Osteocyte (in vitro differentiated cells): ENCODE measurements at regions not wholly inside any gene's neighbourhood (a gene's known extent, or its start where the extent isn't known, plus 50 kb on each side); places are given as distances from the start of the nearest gene placed in this dataset.

Source experiments
- DNase-seq: peaks from one replicate; pipeline ENCODE4 v3.0.0; 2021; ENCODE audit warnings: mixed read lengths; ENCODE audit not compliant: unreplicated experiment; ENCODE audit errors: extremely low spot score
- H3K27ac Mint-ChIP-seq: one replicate; pipeline ENCODE4 v1.8.0; 2021; ENCODE audit warnings: mild to moderate bottlenecking, mixed read lengths; ENCODE audit not compliant: unreplicated experiment
- H3K27me3 Mint-ChIP-seq: one replicate; pipeline ENCODE4 v1.8.0; 2021; ENCODE audit warnings: mixed read lengths; ENCODE audit not compliant: unreplicated experiment
- H3K36me3 Mint-ChIP-seq: one replicate; pipeline ENCODE4 v1.8.0; 2021; ENCODE audit warnings: mixed read lengths; ENCODE audit not compliant: unreplicated experiment
- H3K4me1 Mint-ChIP-seq: one replicate; pipeline ENCODE4 v1.8.0; 2021; ENCODE audit warnings: mixed read lengths; ENCODE audit not compliant: unreplicated experiment
- H3K4me3 Mint-ChIP-seq: one replicate; pipeline ENCODE4 v1.8.0; 2021; ENCODE audit warnings: mild to moderate bottlenecking, moderate library complexity, mixed read lengths; ENCODE audit not compliant: unreplicated experiment
- H3K9me3 Mint-ChIP-seq: one replicate; pipeline ENCODE4 v1.8.0; 2021; ENCODE audit warnings: mixed read lengths; ENCODE audit not compliant: unreplicated experiment
- TF ChIP-seq, protein P1 (sequence below): fragments of 200-600 bp; sonication (generic); IDR thresholded peaks from 2 replicates; pipeline ENCODE4 v1.5.0; 2021; ENCODE audit warnings: antibody characterized with exemption, mild to moderate bottlenecking, moderate library complexity

DNA sequence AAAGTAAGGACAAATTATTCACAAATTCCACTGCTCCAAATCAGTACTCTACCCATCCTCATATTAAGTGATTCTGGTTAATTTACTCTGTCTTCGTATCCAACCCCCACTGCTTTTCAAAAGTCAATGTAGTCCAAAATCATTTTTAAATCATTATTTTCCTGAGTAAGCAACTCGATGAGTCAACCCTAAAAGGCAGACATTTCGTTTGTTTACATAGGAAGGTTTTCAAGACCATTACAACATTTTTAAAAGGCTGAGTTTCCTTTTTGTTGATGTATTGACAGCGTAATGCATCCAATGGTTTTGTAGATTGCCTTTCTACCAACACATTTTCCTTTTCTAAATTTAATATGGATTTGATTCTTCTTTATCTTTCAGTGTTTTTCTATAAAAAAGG is 523.0 kb upstream of the ANKRD30A start:
- no peak overlapping the region for H3K4me3 Mint-ChIP-seq
- no peaks in the 10 kb centered on the region for H3K9me3 Mint-ChIP-seq
- H3K36me3 Mint-ChIP-seq: no peaks in the 10 kb centered on the region
- DNase-seq: no peak
- TF ChIP-seq, protein P1, sequence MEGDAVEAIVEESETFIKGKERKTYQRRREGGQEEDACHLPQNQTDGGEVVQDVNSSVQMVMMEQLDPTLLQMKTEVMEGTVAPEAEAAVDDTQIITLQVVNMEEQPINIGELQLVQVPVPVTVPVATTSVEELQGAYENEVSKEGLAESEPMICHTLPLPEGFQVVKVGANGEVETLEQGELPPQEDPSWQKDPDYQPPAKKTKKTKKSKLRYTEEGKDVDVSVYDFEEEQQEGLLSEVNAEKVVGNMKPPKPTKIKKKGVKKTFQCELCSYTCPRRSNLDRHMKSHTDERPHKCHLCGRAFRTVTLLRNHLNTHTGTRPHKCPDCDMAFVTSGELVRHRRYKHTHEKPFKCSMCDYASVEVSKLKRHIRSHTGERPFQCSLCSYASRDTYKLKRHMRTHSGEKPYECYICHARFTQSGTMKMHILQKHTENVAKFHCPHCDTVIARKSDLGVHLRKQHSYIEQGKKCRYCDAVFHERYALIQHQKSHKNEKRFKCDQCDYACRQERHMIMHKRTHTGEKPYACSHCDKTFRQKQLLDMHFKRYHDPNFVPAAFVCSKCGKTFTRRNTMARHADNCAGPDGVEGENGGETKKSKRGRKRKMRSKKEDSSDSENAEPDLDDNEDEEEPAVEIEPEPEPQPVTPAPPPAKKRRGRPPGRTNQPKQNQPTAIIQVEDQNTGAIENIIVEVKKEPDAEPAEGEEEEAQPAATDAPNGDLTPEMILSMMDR: no peak
- H3K4me1 Mint-ChIP-seq: peaks cover 25% of the 10 kb centered on the region
- H3K27ac Mint-ChIP-seq: peak overlapping the region; percentile 9
- no peaks in the 10 kb centered on the region for H3K27me3 Mint-ChIP-seq

DNA sequence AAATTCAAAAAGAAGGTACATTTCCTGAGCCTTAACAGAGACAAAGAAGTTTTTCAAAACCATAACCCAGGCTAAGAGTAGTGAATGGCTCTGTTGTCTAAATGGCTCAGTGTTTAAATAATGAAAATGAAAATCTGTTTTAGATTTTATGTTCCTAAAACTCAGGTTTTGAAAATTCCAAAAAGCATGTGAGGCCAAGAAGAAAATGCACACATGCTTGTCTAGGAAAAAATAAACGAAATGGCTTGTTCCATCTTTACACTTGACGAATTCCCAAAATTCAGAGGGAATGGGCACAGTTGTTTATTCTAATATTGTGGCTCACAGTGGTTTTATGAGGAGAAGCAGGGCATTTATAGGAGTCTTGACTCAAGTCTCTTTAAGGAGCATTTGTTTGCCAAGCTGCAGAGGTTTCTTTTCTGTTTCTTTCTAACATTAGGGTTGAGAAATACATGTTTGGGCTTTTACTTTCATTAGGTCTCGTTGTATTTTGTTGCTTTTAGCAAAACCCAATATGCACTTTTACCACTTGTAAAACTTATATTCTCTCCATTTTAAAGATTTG is 527.6 kb upstream of the ANKRD30A start:
- Mint-ChIP-seq H3K36me3 (no peaks in the 10 kb centered on the region), H3K4me1 (peaks cover 17% of the 10 kb centered on the region), H3K9me3 (no peaks in the 10 kb centered on the region), H3K27me3 (no peaks in the 10 kb centered on the region), H3K27ac (no peak overlapping the region), H3K4me3 (no peak overlapping the region)
- TF ChIP-seq, protein P1: no peak
- no peak for DNase-seq

DNA sequence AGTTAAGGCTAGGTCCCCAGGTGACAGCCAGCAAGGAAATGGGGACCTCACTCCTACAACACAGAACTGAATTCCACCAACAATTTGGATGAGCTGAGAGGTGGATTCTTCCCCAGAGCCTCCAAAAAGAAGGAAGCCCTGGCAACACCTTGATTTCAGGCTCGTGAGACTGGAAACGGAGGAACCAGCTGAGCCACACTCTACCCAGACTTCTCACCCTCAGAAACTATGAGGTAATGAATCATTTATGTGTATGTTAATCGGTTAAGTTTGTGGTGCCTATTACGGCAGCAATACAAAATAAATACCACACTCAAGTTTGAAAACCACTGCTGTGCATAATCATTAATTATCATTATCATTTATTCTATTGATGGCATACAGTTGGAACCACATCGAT is 532.4 kb upstream of the ANKRD30A start:
- Mint-ChIP-seq H3K9me3 (peaks cover 4% of the 10 kb centered on the region), H3K36me3 (no peaks in the 10 kb centered on the region), H3K4me3 (no peak overlapping the region), H3K27me3 (no peaks in the 10 kb centered on the region), H3K27ac (no peak overlapping the region), H3K4me1 (peaks cover 10% of the 10 kb centered on the region)
- TF ChIP-seq, protein P1: no peak
- no peak for DNase-seq

DNA sequence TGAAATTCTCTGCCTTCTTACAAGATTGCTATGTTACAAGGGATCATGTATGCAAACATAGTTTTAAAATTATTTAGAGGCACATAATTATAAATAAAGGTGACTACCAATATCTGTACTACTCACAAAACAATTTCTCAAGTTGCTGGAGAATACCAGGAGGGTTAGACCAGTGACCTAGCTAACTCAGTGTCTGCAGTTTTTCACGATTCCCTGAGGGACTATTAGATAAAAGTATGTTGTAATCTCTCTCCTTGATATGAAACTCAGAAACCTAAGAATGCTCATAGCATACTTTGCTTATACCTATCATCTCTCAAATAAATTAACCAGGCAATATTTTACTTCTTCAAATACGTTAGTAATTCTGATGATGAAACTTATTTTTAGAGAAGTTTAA is 534.0 kb upstream of the ANKRD30A start:
- no peak overlapping the region for H3K27ac Mint-ChIP-seq
- H3K27me3 Mint-ChIP-seq: no peaks in the 10 kb centered on the region
- no peak for DNase-seq
- no peaks in the 10 kb centered on the region for H3K36me3 Mint-ChIP-seq
- H3K4me1 Mint-ChIP-seq: peaks cover 2% of the 10 kb centered on the region
- H3K9me3 Mint-ChIP-seq: peaks cover 4% of the 10 kb centered on the region
- no peak overlapping the region for H3K4me3 Mint-ChIP-seq
- TF ChIP-seq, protein P1: no peak

DNA sequence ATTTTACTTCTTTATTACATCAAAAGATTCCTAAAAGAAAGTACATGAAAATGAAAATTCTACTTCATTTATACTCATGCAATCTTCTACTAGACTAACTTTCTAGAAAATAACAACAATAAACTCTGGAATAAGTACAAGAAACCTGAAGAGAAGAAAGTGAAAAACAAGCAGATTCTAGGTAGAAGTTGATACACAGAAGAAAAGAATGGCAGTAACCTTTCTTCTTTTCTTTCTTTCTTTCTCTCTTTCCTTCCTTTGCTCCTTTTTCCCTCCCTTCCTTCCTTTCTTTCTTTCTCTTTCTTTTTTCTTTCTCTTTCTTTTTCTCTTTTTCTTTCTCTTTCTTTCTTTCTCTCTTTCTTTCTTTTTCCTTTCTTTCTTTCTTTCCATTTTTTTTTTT is 541.7 kb upstream of the ANKRD30A start:
- Mint-ChIP-seq H3K27me3 (no peaks in the 10 kb centered on the region), H3K36me3 (no peaks in the 10 kb centered on the region), H3K4me1 (peaks cover 6% of the 10 kb centered on the region), H3K4me3 (no peak overlapping the region), H3K27ac (no peak overlapping the region), H3K9me3 (peaks cover 6% of the 10 kb centered on the region)
- DNase-seq: no peak
- TF ChIP-seq, protein P1: no peak
